ENCODE measurements at regions not wholly inside any gene's neighbourhood (a gene's known extent, or its start where the extent isn't known, plus 50 kb on each side); places are given as distances from the start of the nearest gene placed in this dataset.
"Not testable (repeated sequence)": the region's sequence is repeated elsewhere in the genome, so short reads cannot be mapped to it uniquely, and the experiment has no call there.

- DNase-seq: peak; percentile 20
Observed at GRCh38 chr15:84153655-84154140, 81.9 kb upstream of the GOLGA6L4 start.

GRCh38 chr15:84154314-84154713, 81.3 kb upstream of the GOLGA6L4 start:
- not testable (repeated sequence) for DNase-seq

GRCh38 chr15:84154787-84155186, 80.8 kb upstream of the GOLGA6L4 start:
- DNase-seq: not testable (repeated sequence)

- DNase-seq: not testable (repeated sequence)
Observed at GRCh38 chr15:84155792-84156587, 79.6 kb upstream of the GOLGA6L4 start.

GRCh38 chr15:84156588-84156840, 79.1 kb upstream of the GOLGA6L4 start:
- DNase-seq: not testable (repeated sequence)

- DNase-seq: not testable (repeated sequence)
Observed at GRCh38 chr15:84157056-84157632, 78.4 kb upstream of the GOLGA6L4 start.

- not testable (repeated sequence) for DNase-seq
Observed at GRCh38 chr15:84157857-84158256, 77.7 kb upstream of the GOLGA6L4 start.

GRCh38 chr15:84159346-84160269, 76.0 kb upstream of the GOLGA6L4 start:
- not testable (repeated sequence) for DNase-seq

GRCh38 chr15:84164423-84165292, 70.9 kb upstream of the GOLGA6L4 start:
- DNase-seq: peak; percentile 13

- not testable (repeated sequence) for DNase-seq
Observed at GRCh38 chr15:84170029-84170428, 65.5 kb upstream of the GOLGA6L4 start.

- DNase-seq: not testable (repeated sequence)
Observed at GRCh38 chr15:84173231-84173610, 62.4 kb upstream of the GOLGA6L4 start.

Data from retina (tissue), 1 donor.